Ishikawa (cell line): ENCODE measurements at regions not wholly inside any gene's neighbourhood (a gene's known extent, or its start where the extent isn't known, plus 50 kb on each side); places are given as distances from the start of the nearest gene placed in this dataset.

Experiments used
- NFIC ChIP-seq: IDR thresholded peaks from 2 replicates; pipeline ENCODE4 v1.6.1; 2012
- TCF12 ChIP-seq: IDR thresholded peaks from 2 replicates; pipeline ENCODE4 v1.6.1; 2012; ENCODE audit warnings: low read depth

- TF ChIP-seq NFIC = no peak
- no peak for TF ChIP-seq TCF12
Measured at GRCh38 chr13:94880463-94880862, 168.1 kb upstream of the SOX21 start.
